Smooth muscle cell (in vitro differentiated cells): ENCODE measurements at regions not wholly inside any gene's neighbourhood (a gene's known extent, or its start where the extent isn't known, plus 50 kb on each side); places are given as distances from the start of the nearest gene placed in this dataset.
"Not testable (repeated sequence)": the region's sequence is repeated elsewhere in the genome, so short reads cannot be mapped to it uniquely, and the experiment has no call there.

Experiments used
- DNase-seq: peaks from one replicate; lab custom pipeline; 2025; ENCODE audit not compliant: unreplicated experiment; lab: John Stamatoyannopoulos, UW
- H2AFZ ChIP-seq: fragments of 200-600 bp; sonication (generic); 2 replicates; pipeline ENCODE4 v1.6.0; 2016; ENCODE audit warnings: antibody characterized with exemption, low read depth, mild to moderate bottlenecking
- H3F3A ChIP-seq: fragments of 200-600 bp; sonication (generic); 2 replicates; pipeline ENCODE4 v1.6.0; 2017; ENCODE audit warnings: antibody characterized with exemption, low read depth
- H3K27ac ChIP-seq: fragments of 200-600 bp; sonication (generic); 2 replicates; pipeline ENCODE4 v1.5.1; 2016; ENCODE audit warnings: low read depth, mild to moderate bottlenecking
- H3K27me3 ChIP-seq: fragments of 200-600 bp; sonication (generic); 2 replicates; pipeline ENCODE4 v1.6.1; 2016; ENCODE audit warnings: low read depth, mild to moderate bottlenecking
- H3K36me3 ChIP-seq: fragments of 200-600 bp; sonication (generic); 2 replicates; pipeline ENCODE4 v1.5.1; 2016; ENCODE audit warnings: low read depth
- H3K4me1 ChIP-seq: fragments of 200-600 bp; sonication (generic); 2 replicates; pipeline ENCODE4 v1.5.1; 2016; ENCODE audit warnings: low read depth
- H3K4me2 ChIP-seq: fragments of 200-600 bp; sonication (generic); 2 replicates; pipeline ENCODE4 v1.6.0; 2016; ENCODE audit warnings: mild to moderate bottlenecking
- H3K4me3 ChIP-seq: fragments of 200-600 bp; sonication (generic); 2 replicates; pipeline ENCODE4 v1.5.1; 2016; ENCODE audit warnings: mild to moderate bottlenecking
- H3K79me2 ChIP-seq: fragments of 200-600 bp; sonication (generic); 2 replicates; pipeline ENCODE4 v1.6.0; 2016; ENCODE audit warnings: low read depth, mild to moderate bottlenecking
- H3K9ac ChIP-seq: fragments of 200-600 bp; sonication (generic); 2 replicates; pipeline ENCODE4 v1.6.0; 2016; ENCODE audit warnings: low read depth
- H3K9me3 ChIP-seq: fragments of 200-600 bp; sonication (generic); replicated peaks from 2 replicates; pipeline ENCODE4 v1.5.1; 2016; ENCODE audit warnings: low read depth
- H4K20me1 ChIP-seq: fragments of 200-600 bp; sonication (generic); 2 replicates; pipeline ENCODE4 v1.6.0; 2016; ENCODE audit warnings: low read depth
- CTCF ChIP-seq: fragments of 200-600 bp; sonication (generic); IDR thresholded peaks from 2 replicates; pipeline ENCODE4 v1.5.1; 2017; ENCODE audit warnings: borderline replicate concordance, mild to moderate bottlenecking, antibody characterized with exemption; ENCODE audit not compliant: insufficient read depth, poor library complexity, severe bottlenecking
- WGBS: methylation state at CpG from one replicate; pipeline ENCODE4 v1.1.7; 2016; ENCODE audit warnings: low lambda C conversion rate; 5-methylcytosine and 5-hydroxymethylcytosine counted together

- DNase-seq: no peak
- H3K9ac ChIP-seq: no peak overlapping the region
- no peak overlapping the region for H3K4me3 ChIP-seq
- TF ChIP-seq CTCF: no peak
- H3K27ac ChIP-seq: no peak overlapping the region
- no peaks in the 10 kb centered on the region for H3K27me3 ChIP-seq
- no peak overlapping the region for H3K4me2 ChIP-seq
- no peaks in the 10 kb centered on the region for H3F3A ChIP-seq
- no peaks in the 10 kb centered on the region for H4K20me1 ChIP-seq
- no peaks in the 10 kb centered on the region for H3K4me1 ChIP-seq
- no peaks in the 10 kb centered on the region for H3K9me3 ChIP-seq
- H3K36me3 ChIP-seq: no peaks in the 10 kb centered on the region
- H3K79me2 ChIP-seq: no peaks in the 10 kb centered on the region
- H2AFZ ChIP-seq: no peak overlapping the region
- WGBS: 89% methylated on average over 1 of the region's 1 CpG
Measured at GRCh38 chr4:84150177-84150576, 348.9 kb downstream of the NKX6-1 start.

GRCh38 chr4:84147831-84148230 lies 351.3 kb downstream of the NKX6-1 start:
- WGBS: 93% methylated on average over 3 of the region's 3 CpGs
- no peak for TF ChIP-seq CTCF
- no peaks in the 10 kb centered on the region for H3K9me3 ChIP-seq

GRCh38 chr4:84146300-84146959 lies 352.7 kb downstream of the NKX6-1 start:
- 75% methylated on average over 3 of the region's 3 CpGs for WGBS
- H3K4me3 ChIP-seq: no peak overlapping the region
- H3F3A ChIP-seq: no peaks in the 10 kb centered on the region
- no peak overlapping the region for H3K9ac ChIP-seq
- H3K4me1 ChIP-seq: no peaks in the 10 kb centered on the region
- no peak overlapping the region for H3K27ac ChIP-seq
- no peak for TF ChIP-seq CTCF
- H3K4me2 ChIP-seq: no peak overlapping the region
- H3K27me3 ChIP-seq: no peaks in the 10 kb centered on the region
- H3K36me3 ChIP-seq: no peaks in the 10 kb centered on the region
- DNase-seq: no peak
- H3K79me2 ChIP-seq: no peaks in the 10 kb centered on the region
- H3K9me3 ChIP-seq: no peaks in the 10 kb centered on the region
- H4K20me1 ChIP-seq: no peaks in the 10 kb centered on the region
- no peak overlapping the region for H2AFZ ChIP-seq

More at GRCh38 chr4:84147831-84148230, 351.3 kb downstream of the NKX6-1 start:
- no peak for DNase-seq
- Histone ChIP-seq H3K4me3 (no peak overlapping the region), H3F3A (no peaks in the 10 kb centered on the region), H3K4me1 (no peaks in the 10 kb centered on the region), H3K36me3 (no peaks in the 10 kb centered on the region), H4K20me1 (no peaks in the 10 kb centered on the region), H3K27me3 (no peaks in the 10 kb centered on the region), H3K9ac (no peak overlapping the region), H3K27ac (no peak overlapping the region), H2AFZ (no peak overlapping the region), H3K4me2 (no peak overlapping the region), H3K79me2 (no peaks in the 10 kb centered on the region)

GRCh38 chr4:84145176-84145575 lies 353.9 kb downstream of the NKX6-1 start:
- Histone ChIP-seq H3K9ac (no peak overlapping the region), H3K9me3 (no peaks in the 10 kb centered on the region), H3K79me2 (no peaks in the 10 kb centered on the region), H3K4me2 (no peak overlapping the region), H3K27ac (no peak overlapping the region), H2AFZ (no peak overlapping the region), H3K27me3 (no peaks in the 10 kb centered on the region), H3F3A (no peaks in the 10 kb centered on the region), H4K20me1 (no peaks in the 10 kb centered on the region), H3K4me1 (no peaks in the 10 kb centered on the region), H3K4me3 (no peak overlapping the region), H3K36me3 (no peaks in the 10 kb centered on the region)
- WGBS: 56% methylated on average over 3 of the region's 3 CpGs
- DNase-seq: no peak
- no peak for TF ChIP-seq CTCF

GRCh38 chr4:84126911-84127310 lies 372.2 kb downstream of the NKX6-1 start:
- H3K9ac ChIP-seq, H3F3A ChIP-seq, H3K9me3 ChIP-seq, H3K4me1 ChIP-seq, H3K79me2 ChIP-seq, H3K27ac ChIP-seq, H3K27me3 ChIP-seq, H4K20me1 ChIP-seq, H3K36me3 ChIP-seq, DNase-seq: not testable (repeated sequence)
- Histone ChIP-seq H3K4me2 (peak overlapping the region; percentile 68), H2AFZ (peak overlapping the region; percentile 37), H3K4me3 (peak overlapping the region; percentile 41)
- 46% methylated on average over 19 of the region's 20 CpGs for WGBS
